GM12878 (cell line): ENCODE measurements at regions not wholly inside any gene's neighbourhood (a gene's known extent, or its start where the extent isn't known, plus 50 kb on each side); places are given as distances from the start of the nearest gene placed in this dataset.

ENCODE experiments used
- ATAC-seq: fragments of 200-7000 bp; cut with Tn5 transposase; 3 replicates; pipeline ENCODE4 v1.9.1; 2020; ENCODE audit warnings: mild to moderate bottlenecking, moderate library complexity
- BruUV-seq: library from RNA; stranded (reverse); fragments of 400-500 nt; replicated peaks from 2 replicates; lab custom pipeline; 2021; lab: Mats Ljungman, UMichigan
- CTCF ChIA-PET: fragments of 300-600 bp; sonication (Branson Sonifier 250); formaldehyde crosslinking; extraction: SDS; loops from one replicate; lab custom pipeline; 2021; ENCODE audit warnings: inconsistent platforms; lab: Yijun Ruan, JAX
- POLR2A ChIA-PET: fragments of 350-600 bp; formaldehyde crosslinking; extraction: SDS; loops from one replicate; lab custom pipeline; 2021; ENCODE audit warnings: inconsistent platforms; lab: Charles Lee
- RAD21 ChIA-PET: fragments of 300-600 bp; sonication (Branson Sonifier 250); formaldehyde crosslinking; loops from one replicate; lab custom pipeline; 2023; ENCODE audit warnings: antibody characterized with exemption; ENCODE audit not compliant: unreplicated experiment; lab: Charles Lee
- SMC1A ChIA-PET: fragments of 300-600 bp; sonication (Branson Sonifier 250); formaldehyde crosslinking; loops from one replicate; lab custom pipeline; 2023; ENCODE audit not compliant: unreplicated experiment, uncharacterized antibody; lab: Charles Lee
- DNase-seq: peaks from one replicate; pipeline ENCODE4 v3.0.0-alpha.2; 2011; ENCODE audit warnings: low read depth, low spot score
- FAIRE-seq: peaks from 3 replicates; lab custom pipeline; 2011; peaks lifted over from hg19 to GRCh38; lab: Jason Lieb, UNC
- H2AFZ ChIP-seq: 2 replicates; pipeline ENCODE4 v1.6.0; 2011; ENCODE audit warnings: low read depth, low read length, control low read depth; ENCODE audit not compliant: control insufficient read depth
- H3K27ac ChIP-seq: 2 replicates; pipeline ENCODE4 v1.5.1; 2011; ENCODE audit warnings: control low read depth; ENCODE audit not compliant: control insufficient read depth, insufficient read depth
- H3K27me3 ChIP-seq, 2 experiments: replicated peaks in 1 of 2; 2 replicates each; pipeline versions ENCODE4 v1.6.0 to v1.6.1; 2011; ENCODE audit warnings: low read length in 1 of 2; ENCODE audit not compliant: control insufficient read depth in 2 of 2, insufficient read depth in 2 of 2
- H3K36me3 ChIP-seq, 2 experiments: 2 replicates each; pipeline ENCODE4 v1.5.1; 2011; ENCODE audit warnings: low read length in 1 of 2; ENCODE audit not compliant: control insufficient read depth in 2 of 2, insufficient read depth in 2 of 2
- H3K4me1 ChIP-seq: 2 replicates; pipeline ENCODE4 v1.6.1; 2011; ENCODE audit warnings: mild to moderate bottlenecking, low read length, moderate library complexity, mixed read lengths; ENCODE audit not compliant: control insufficient read depth, insufficient read depth
- H3K4me2 ChIP-seq: 2 replicates; pipeline ENCODE4 v1.6.0; 2011; ENCODE audit warnings: control low read depth; ENCODE audit not compliant: control insufficient read depth, insufficient read depth
- H3K4me3 ChIP-seq: fragments of 200-600 bp; sonication (generic); 2 replicates; pipeline ENCODE4 v1.5.1; 2016
- H3K79me2 ChIP-seq: 2 replicates; pipeline ENCODE4 v1.6.0; 2011; ENCODE audit warnings: low read length; ENCODE audit not compliant: control insufficient read depth, insufficient read depth
- H3K9ac ChIP-seq: 2 replicates; pipeline ENCODE4 v1.8.0; 2011; ENCODE audit warnings: low read length, control low read depth, mixed read lengths; ENCODE audit not compliant: control insufficient read depth, insufficient read depth
- H3K9me3 ChIP-seq: replicated peaks from 3 replicates; pipeline ENCODE4 v1.5.1; 2011; ENCODE audit warnings: mild to moderate bottlenecking, low read length; ENCODE audit not compliant: control insufficient read depth, insufficient read depth
- H4K20me1 ChIP-seq: 2 replicates; pipeline ENCODE4 v1.6.0; 2011; ENCODE audit not compliant: control insufficient read depth, insufficient read depth
- CBX3 ChIP-seq: fragments of 200-600 bp; sonication (generic); IDR thresholded peaks from 2 replicates; pipeline ENCODE4 v1.6.1; 2016; ENCODE audit warnings: low read depth, borderline replicate concordance
- CREB1 ChIP-seq: IDR thresholded peaks from 2 replicates; pipeline ENCODE4 v1.6.1; 2012; ENCODE audit warnings: low read depth, mild to moderate bottlenecking, inconsistent platforms
- EGR1 ChIP-seq, 2 experiments: IDR thresholded peaks; 1 replicate in 1 of 2; 2 replicates in 1 of 2; pipeline ENCODE4 v1.6.1; 2011 to 2012; ENCODE audit warnings: low read depth in 2 of 2, low read length in 2 of 2, borderline replicate concordance in 1 of 2, mild to moderate bottlenecking in 1 of 2, moderate library complexity in 1 of 2
- HDAC6 ChIP-seq: fragments of 200-600 bp; sonication (generic); IDR thresholded peaks from one replicate; pipeline ENCODE4 v1.8.0; 2017; ENCODE audit warnings: antibody characterized with exemption; ENCODE audit not compliant: unreplicated experiment
- MEF2A ChIP-seq: IDR thresholded peaks from 2 replicates; pipeline ENCODE4 v1.6.1; 2011; ENCODE audit warnings: low read depth, mild to moderate bottlenecking, low read length, moderate library complexity; ENCODE audit not compliant: insufficient read depth
- MLLT1 ChIP-seq: fragments of 450-650 bp; IDR thresholded peaks from 2 replicates; pipeline ENCODE4 v1.6.1; 2016; ENCODE audit warnings: mild to moderate bottlenecking
- MYC ChIP-seq: IDR thresholded peaks from 2 replicates; pipeline ENCODE4 v1.6.1; 2011; ENCODE audit warnings: mild to moderate bottlenecking, low read length, moderate library complexity, inconsistent platforms; ENCODE audit not compliant: insufficient read depth, insufficient replicate concordance, insufficient read length, severe bottlenecking
- PBX3 ChIP-seq: IDR thresholded peaks from 2 replicates; pipeline ENCODE4 v1.6.1; 2011; ENCODE audit warnings: mild to moderate bottlenecking, low read depth, low read length, moderate library complexity; ENCODE audit not compliant: insufficient replicate concordance
- PKNOX1 ChIP-seq: fragments of 450-650 bp; IDR thresholded peaks from 2 replicates; pipeline ENCODE4 v1.6.1; 2016; ENCODE audit warnings: mild to moderate bottlenecking
- RBBP5 ChIP-seq: fragments of 200-600 bp; sonication (generic); conservative IDR thresholded peaks from 2 replicates; pipeline ENCODE4 v1.6.1; 2016
- SMAD1 ChIP-seq: fragments of 450-650 bp; IDR thresholded peaks from 2 replicates; pipeline ENCODE4 v1.6.1; 2018; ENCODE audit warnings: mild to moderate bottlenecking, low read depth; ENCODE audit not compliant: partially characterized antibody
- SREBF1 ChIP-seq: IDR thresholded peaks from 2 replicates; pipeline ENCODE4 v1.6.1; 2012; ENCODE audit warnings: mild to moderate bottlenecking, low read length
- TARDBP ChIP-seq: IDR thresholded peaks from 2 replicates; pipeline ENCODE4 v1.6.1; 2016; ENCODE audit warnings: borderline replicate concordance
- WRNIP1 ChIP-seq: IDR thresholded peaks from 2 replicates; pipeline ENCODE4 v1.6.1; 2011; ENCODE audit warnings: low read depth, low read length, improper control_type of control experiment, borderline replicate concordance
- WGBS: methylation state at CpG from one replicate; pipeline ENCODE4 v1.1.6; 2016; ENCODE audit warnings: low lambda C conversion rate; ENCODE audit not compliant: insufficient replicate concordance, insufficient coverage; ENCODE audit errors: missing lambda C conversion rate; 5-methylcytosine and 5-hydroxymethylcytosine counted together
- in situ Hi-C: fragments of 300-500 bp; cut with MboI; formaldehyde crosslinking; loops from 9 replicates; pipeline ENCODE4 v1.14.3; 2018; ENCODE audit warnings: mixed read lengths
- intact Hi-C: fragments of 100-400 bp; cut with micrococcal nuclease; formaldehyde crosslinking; loops from one replicate; pipeline ENCODE4 v1.14.2; 2022; ENCODE audit not compliant: unreplicated experiment

GRCh38 chr6:147990159-147990558 lies 352.5 kb upstream of the SASH1 start:
- Histone ChIP-seq H3K4me1 (no peaks in the 10 kb centered on the region), H3K9me3 (no peaks in the 10 kb centered on the region), H2AFZ (no peak overlapping the region), H3K27me3 (no peaks in the 10 kb centered on the region; a peak in 1 of 4 replicates), H3K4me3 (no peak overlapping the region), H3K4me2 (no peak overlapping the region), H3K36me3 (no peaks in the 10 kb centered on the region), H3K79me2 (no peaks in the 10 kb centered on the region), H3K9ac (no peak overlapping the region), H4K20me1 (no peaks in the 10 kb centered on the region), H3K27ac (no peak overlapping the region)
- DNase-seq, result no peak
- WGBS, result 89% methylated on average over 2 of the region's 2 CpGs
- no peak for FAIRE-seq
- TF ChIP-seq MLLT1 (no peak), SMAD1 (no peak), SREBF1 (no peak), HDAC6 (no peak), TARDBP (no peak), PBX3 (no peak), PKNOX1 (no peak), EGR1 (IDR thresholded peaks at IDR 0.05; ENCODE audit: borderline replicate concordance in 1 of 2, low read depth in 2 of 2, low read length in 2 of 2) (no peak), RBBP5 (no peak), CREB1 (no peak), MYC (no peak), MEF2A (no peak), WRNIP1 (no peak), CBX3 (no peak)
- SMC1A ChIA-PET, result no interaction called here
- RAD21 ChIA-PET, result no interaction called here
- ATAC-seq, result no peak
- POLR2A ChIA-PET, result no interaction called here
- intact Hi-C loops (no loop called here), in situ Hi-C loops (no loop called here)
- no TSS peak for BruUV-seq
- CTCF ChIA-PET, result no interaction called here
